ENCODE measurements at regions not wholly inside any gene's neighbourhood (a gene's known extent, or its start where the extent isn't known, plus 50 kb on each side); places are given as distances from the start of the nearest gene placed in this dataset.

- no peak for TF ChIP-seq POLR2A (IDR thresholded peaks at IDR 0.05)
- TF ChIP-seq, protein P1, sequence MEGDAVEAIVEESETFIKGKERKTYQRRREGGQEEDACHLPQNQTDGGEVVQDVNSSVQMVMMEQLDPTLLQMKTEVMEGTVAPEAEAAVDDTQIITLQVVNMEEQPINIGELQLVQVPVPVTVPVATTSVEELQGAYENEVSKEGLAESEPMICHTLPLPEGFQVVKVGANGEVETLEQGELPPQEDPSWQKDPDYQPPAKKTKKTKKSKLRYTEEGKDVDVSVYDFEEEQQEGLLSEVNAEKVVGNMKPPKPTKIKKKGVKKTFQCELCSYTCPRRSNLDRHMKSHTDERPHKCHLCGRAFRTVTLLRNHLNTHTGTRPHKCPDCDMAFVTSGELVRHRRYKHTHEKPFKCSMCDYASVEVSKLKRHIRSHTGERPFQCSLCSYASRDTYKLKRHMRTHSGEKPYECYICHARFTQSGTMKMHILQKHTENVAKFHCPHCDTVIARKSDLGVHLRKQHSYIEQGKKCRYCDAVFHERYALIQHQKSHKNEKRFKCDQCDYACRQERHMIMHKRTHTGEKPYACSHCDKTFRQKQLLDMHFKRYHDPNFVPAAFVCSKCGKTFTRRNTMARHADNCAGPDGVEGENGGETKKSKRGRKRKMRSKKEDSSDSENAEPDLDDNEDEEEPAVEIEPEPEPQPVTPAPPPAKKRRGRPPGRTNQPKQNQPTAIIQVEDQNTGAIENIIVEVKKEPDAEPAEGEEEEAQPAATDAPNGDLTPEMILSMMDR (IDR thresholded peaks at IDR 0.05), result no peak
Observed at GRCh38 chr18:78621141-78621755, 358.4 kb upstream of the SALL3 start.

Data from heart left ventricle (tissue), 13 donors.